Cardiac muscle cell (in vitro differentiated cells and primary cell): ENCODE measurements at regions not wholly inside any gene's neighbourhood (a gene's known extent, or its start where the extent isn't known, plus 50 kb on each side); places are given as distances from the start of the nearest gene placed in this dataset.

Experiments
- DNase-seq, 2 donors: peaks; one replicate each; pipeline versions ENCODE4 v3.0.0 to v3.0.0-alpha.2; 2010 to 2017; ENCODE audit warnings: low read depth in 1 of 2, low spot score in 1 of 2
- H3K27ac ChIP-seq: fragments of 200-600 bp; sonication (generic); 2 replicates; pipeline ENCODE4 v1.5.1; 2016
- H3K27me3 ChIP-seq: fragments of 200-600 bp; sonication (generic); 2 replicates; pipeline ENCODE4 v1.6.0; 2016; ENCODE audit warnings: control low read depth
- H3K36me3 ChIP-seq: fragments of 200-600 bp; sonication (generic); 2 replicates; pipeline ENCODE4 v1.5.1; 2016; ENCODE audit warnings: control low read depth
- H3K4me1 ChIP-seq: fragments of 200-600 bp; sonication (generic); 2 replicates; pipeline ENCODE4 v1.8.1; 2017; ENCODE audit warnings: low read depth, mild to moderate bottlenecking, mixed run types
- H3K4me3 ChIP-seq: fragments of 200-600 bp; sonication (generic); 2 replicates; pipeline ENCODE4 v1.5.1; 2016; ENCODE audit warnings: mild to moderate bottlenecking
- H3K9me3 ChIP-seq: fragments of 200-600 bp; sonication (generic); 2 replicates; pipeline ENCODE4 v1.5.1; 2017; ENCODE audit warnings: low read depth, mild to moderate bottlenecking, control low read depth
- TF ChIP-seq, protein P1 (sequence below): IDR thresholded peaks from 2 replicates; pipeline ENCODE4 v1.5.1; 2012; ENCODE audit warnings: low read depth, mild to moderate bottlenecking, low read length

- Histone ChIP-seq H3K27ac (no peak overlapping the region), H3K4me1 (no peaks in the 10 kb centered on the region), H3K27me3 (no peaks in the 10 kb centered on the region), H3K36me3 (no peaks in the 10 kb centered on the region), H3K9me3 (no peaks in the 10 kb centered on the region), H3K4me3 (no peak overlapping the region)
- TF ChIP-seq, protein P1, sequence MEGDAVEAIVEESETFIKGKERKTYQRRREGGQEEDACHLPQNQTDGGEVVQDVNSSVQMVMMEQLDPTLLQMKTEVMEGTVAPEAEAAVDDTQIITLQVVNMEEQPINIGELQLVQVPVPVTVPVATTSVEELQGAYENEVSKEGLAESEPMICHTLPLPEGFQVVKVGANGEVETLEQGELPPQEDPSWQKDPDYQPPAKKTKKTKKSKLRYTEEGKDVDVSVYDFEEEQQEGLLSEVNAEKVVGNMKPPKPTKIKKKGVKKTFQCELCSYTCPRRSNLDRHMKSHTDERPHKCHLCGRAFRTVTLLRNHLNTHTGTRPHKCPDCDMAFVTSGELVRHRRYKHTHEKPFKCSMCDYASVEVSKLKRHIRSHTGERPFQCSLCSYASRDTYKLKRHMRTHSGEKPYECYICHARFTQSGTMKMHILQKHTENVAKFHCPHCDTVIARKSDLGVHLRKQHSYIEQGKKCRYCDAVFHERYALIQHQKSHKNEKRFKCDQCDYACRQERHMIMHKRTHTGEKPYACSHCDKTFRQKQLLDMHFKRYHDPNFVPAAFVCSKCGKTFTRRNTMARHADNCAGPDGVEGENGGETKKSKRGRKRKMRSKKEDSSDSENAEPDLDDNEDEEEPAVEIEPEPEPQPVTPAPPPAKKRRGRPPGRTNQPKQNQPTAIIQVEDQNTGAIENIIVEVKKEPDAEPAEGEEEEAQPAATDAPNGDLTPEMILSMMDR = no peak
- no peak for DNase-seq
Measured at GRCh38 chr2:177314722-177315264, 50.3 kb upstream of the NFE2L2 start.

GRCh38 chr2:177315364-177315763, 50.8 kb upstream of the NFE2L2 start:
- Histone ChIP-seq H3K27me3 (no peaks in the 10 kb centered on the region), H3K4me3 (no peak overlapping the region), H3K36me3 (no peaks in the 10 kb centered on the region), H3K4me1 (no peaks in the 10 kb centered on the region), H3K27ac (no peak overlapping the region), H3K9me3 (no peaks in the 10 kb centered on the region)
- TF ChIP-seq, protein P1 = no peak
- DNase-seq = no peak

DNA sequence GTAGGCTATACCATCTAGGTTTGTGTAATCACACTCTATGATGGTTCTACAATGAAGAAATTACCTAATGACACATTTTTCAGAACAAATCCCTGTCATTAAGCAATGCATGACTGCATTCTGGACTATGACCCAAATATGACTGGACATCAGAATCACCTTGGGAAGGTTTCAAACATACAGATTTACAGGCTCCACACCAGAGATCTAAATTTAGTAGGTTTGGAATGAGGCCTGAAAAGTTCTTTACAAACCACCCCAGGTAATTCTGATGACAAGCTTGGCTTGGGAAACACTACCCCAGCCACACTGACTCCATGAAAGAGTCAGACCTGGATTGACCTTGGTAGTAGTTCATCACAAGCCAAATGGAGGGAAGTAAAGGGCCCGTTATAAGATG, 52.2 kb upstream of the NFE2L2 start:
- Histone ChIP-seq H3K4me1 (no peaks in the 10 kb centered on the region), H3K27ac (no peak overlapping the region), H3K4me3 (no peak overlapping the region), H3K36me3 (no peaks in the 10 kb centered on the region), H3K9me3 (no peaks in the 10 kb centered on the region), H3K27me3 (no peaks in the 10 kb centered on the region)
- TF ChIP-seq, protein P1 = no peak
- no peak for DNase-seq

GRCh38 chr2:177317443-177317842, 52.9 kb upstream of the NFE2L2 start:
- no peak for DNase-seq
- TF ChIP-seq, protein P1 = no peak
- H3K4me3 ChIP-seq = no peak overlapping the region
- no peak overlapping the region for H3K27ac ChIP-seq
- no peaks in the 10 kb centered on the region for H3K36me3 ChIP-seq
- H3K9me3 ChIP-seq = no peaks in the 10 kb centered on the region
- H3K27me3 ChIP-seq = no peaks in the 10 kb centered on the region
- H3K4me1 ChIP-seq = no peaks in the 10 kb centered on the region

- Histone ChIP-seq H3K4me1 (no peaks in the 10 kb centered on the region), H3K36me3 (no peaks in the 10 kb centered on the region), H3K9me3 (no peaks in the 10 kb centered on the region), H3K4me3 (no peak overlapping the region), H3K27me3 (no peaks in the 10 kb centered on the region), H3K27ac (no peak overlapping the region)
- no peak for DNase-seq
- TF ChIP-seq, protein P1 = no peak
Measured at GRCh38 chr2:177317857-177318256, 53.3 kb upstream of the NFE2L2 start.

- Histone ChIP-seq H3K4me1 (no peaks in the 10 kb centered on the region), H3K9me3 (no peaks in the 10 kb centered on the region), H3K36me3 (no peaks in the 10 kb centered on the region), H3K27me3 (no peaks in the 10 kb centered on the region), H3K27ac (no peak overlapping the region), H3K4me3 (no peak overlapping the region)
- TF ChIP-seq, protein P1 = no peak
- no peak for DNase-seq
Measured at GRCh38 chr2:177318613-177319012, 54.1 kb upstream of the NFE2L2 start.
